CD14-positive monocyte (primary cell): ENCODE measurements at regions not wholly inside any gene's neighbourhood (a gene's known extent, or its start where the extent isn't known, plus 50 kb on each side); places are given as distances from the start of the nearest gene placed in this dataset.

Experiments
- DNase-seq, 3 donors: peaks; one replicate each; pipeline ENCODE4 v3.0.0-alpha.2; 2011 to 2022
- H2AFZ ChIP-seq: 2 replicates; pipeline ENCODE4 v1.6.0; 2012; ENCODE audit warnings: mild to moderate bottlenecking, low read depth, low read length, inconsistent platforms; ENCODE audit not compliant: insufficient read depth, poor library complexity, severe bottlenecking
- H3K27ac ChIP-seq, 2 donors: 1 replicate in 1 of 2; 2 replicates in 1 of 2; pipeline ENCODE4 v1.5.1; 2012 to 2013; ENCODE audit warnings: low read length in 2 of 2, control low read depth in 1 of 2, inconsistent platforms in 1 of 2, low read depth in 1 of 2, mild to moderate bottlenecking in 1 of 2
- H3K27me3 ChIP-seq, 2 donors: one replicate each; pipeline versions ENCODE4 v1.6.0 to v1.6.1; 2011 to 2013; ENCODE audit warnings: low read length in 2 of 2; ENCODE audit not compliant: control insufficient read depth in 2 of 2, insufficient read depth in 2 of 2
- H3K36me3 ChIP-seq, 2 donors: replicated peaks in 1 of 2; 1 replicate in 1 of 2; 2 replicates in 1 of 2; pipeline versions ENCODE4 v1.5.1 to v1.6.1; 2012 to 2013; ENCODE audit warnings: low read length in 2 of 2, control low read depth in 1 of 2, inconsistent platforms in 1 of 2, mild to moderate bottlenecking in 1 of 2; ENCODE audit not compliant: insufficient read depth in 2 of 2, control insufficient read depth in 1 of 2
- H3K4me1 ChIP-seq, 2 donors: 1 replicate in 1 of 2; 2 replicates in 1 of 2; pipeline versions ENCODE4 v1.5.1 to v1.6.1; 2012 to 2013; ENCODE audit warnings: low read length in 2 of 2, control low read depth in 1 of 2, inconsistent platforms in 1 of 2, mild to moderate bottlenecking in 1 of 2, moderate library complexity in 1 of 2; ENCODE audit not compliant: insufficient read depth in 2 of 2, control insufficient read depth in 1 of 2
- H3K4me2 ChIP-seq: replicated peaks from 2 replicates; pipeline ENCODE3; 2012; ENCODE audit warnings: low read length, moderate library complexity, mild to moderate bottlenecking; ENCODE audit not compliant: poor library complexity, severe bottlenecking; ENCODE audit errors: extremely low read depth
- H3K4me3 ChIP-seq, 3 experiments: fragments of 200-600 bp in 1 of 3; sonication (generic) in 1 of 3; replicated peaks in 1 of 3; 1 replicate in 2 of 3; 2 replicates in 1 of 3; pipeline ENCODE4 v1.5.1; 2011 to 2013; ENCODE audit warnings: low read length in 3 of 3, mild to moderate bottlenecking in 3 of 3, control low read depth in 2 of 3, low read depth in 2 of 3, inconsistent platforms in 1 of 3, moderate library complexity in 1 of 3
- H3K79me2 ChIP-seq: 2 replicates; pipeline ENCODE4 v1.6.0; 2012; ENCODE audit warnings: mild to moderate bottlenecking, control low read depth, inconsistent platforms, low read length, moderate library complexity; ENCODE audit not compliant: insufficient read depth
- H3K9ac ChIP-seq: 2 replicates; pipeline ENCODE4 v1.6.0; 2017; ENCODE audit warnings: low read length, mild to moderate bottlenecking; ENCODE audit not compliant: insufficient read depth, poor library complexity, severe bottlenecking
- H3K9me3 ChIP-seq, 2 donors: replicated peaks in 1 of 2; 1 replicate in 1 of 2; 2 replicates in 1 of 2; pipeline versions ENCODE4 v1.5.1 to v1.6.1; 2012 to 2013; ENCODE audit warnings: low read length in 2 of 2, control low read depth in 1 of 2; ENCODE audit not compliant: control insufficient read depth in 1 of 2, insufficient read depth in 1 of 2
- H4K20me1 ChIP-seq: 2 replicates; pipeline ENCODE4 v1.6.0; 2012; ENCODE audit warnings: mild to moderate bottlenecking, low read length, control low read depth, moderate library complexity; ENCODE audit not compliant: insufficient read depth
- H3K27ac Mint-ChIP-seq, 7 donors: one replicate each; pipeline ENCODE4 v1.8.0; 2020; ENCODE audit warnings: mild to moderate bottlenecking in 7 of 7, mixed read lengths in 7 of 7, moderate library complexity in 6 of 7, inconsistent platforms in 2 of 7
- H3K27me3 Mint-ChIP-seq, 3 donors: one replicate each; pipeline ENCODE4 v1.8.0; 2021 to 2022; ENCODE audit warnings: low read depth in 3 of 3, mild to moderate bottlenecking in 3 of 3, mixed read lengths in 3 of 3, moderate library complexity in 3 of 3, inconsistent platforms in 1 of 3
- H3K36me3 Mint-ChIP-seq, 2 donors: one replicate each; pipeline ENCODE4 v1.8.0; 2020; ENCODE audit warnings: mixed read lengths in 2 of 2, inconsistent platforms in 1 of 2, mild to moderate bottlenecking in 1 of 2
- H3K4me1 Mint-ChIP-seq: one replicate; pipeline ENCODE4 v1.8.0; 2020; ENCODE audit warnings: mild to moderate bottlenecking, mixed read lengths
- H3K4me3 Mint-ChIP-seq, 2 donors: one replicate each; pipeline ENCODE4 v1.8.0; 2020; ENCODE audit warnings: mild to moderate bottlenecking in 2 of 2, mixed read lengths in 2 of 2, moderate library complexity in 1 of 2
- H3K9me3 Mint-ChIP-seq, 7 donors: one replicate each; pipeline ENCODE4 v1.8.0; 2020 to 2022; ENCODE audit warnings: mixed read lengths in 7 of 7, mild to moderate bottlenecking in 6 of 7, moderate library complexity in 6 of 7, inconsistent platforms in 2 of 7
- CTCF ChIP-seq: fragments of 200-600 bp; IDR thresholded peaks from one replicate; pipeline ENCODE4 v1.8.0; 2022; ENCODE audit warnings: antibody characterized with exemption, mild to moderate bottlenecking
- WGBS: methylation state at CpG from one replicate; pipeline ENCODE4 v1.1.5; 2013; ENCODE audit warnings: missing lambda C conversion rate; ENCODE audit not compliant: insufficient coverage; 5-methylcytosine and 5-hydroxymethylcytosine counted together
- intact Hi-C, 2 donors: fragments of 100-400 bp; cut with micrococcal nuclease; formaldehyde crosslinking; loops; one replicate each; pipeline versions ENCODE4 v1.15.0 to v1.15.1; 2023

GRCh38 chr20:60974022-60974421 is 278.0 kb upstream of the CDH4 start:
- Histone ChIP-seq H3K4me1 (no peaks in the 10 kb centered on the region), H3K9me3 (peaks cover 4 to 14% of the 10 kb centered on the region in 2 donors), H3K4me2 (no peak overlapping the region), H4K20me1 (no peaks in the 10 kb centered on the region), H3K27ac (no peak overlapping the region), H3K36me3 (no peaks in the 10 kb centered on the region), H3K9ac (no peak overlapping the region), H2AFZ (no peak overlapping the region), H3K79me2 (no peaks in the 10 kb centered on the region), H3K27me3 (no peaks in the 10 kb centered on the region), H3K4me3 (no peak overlapping the region)
- intact Hi-C loops = no loop called here
- H3K4me1 Mint-ChIP-seq = no peaks in the 10 kb centered on the region
- H3K27ac Mint-ChIP-seq = no peak overlapping the region
- peaks cover 0 to 6% (median 5%) of the 10 kb centered on the region in 3 donors for H3K27me3 Mint-ChIP-seq
- TF ChIP-seq CTCF = no peak
- no peaks in the 10 kb centered on the region for H3K36me3 Mint-ChIP-seq
- peaks cover 0 to 8% (median 2%) of the 10 kb centered on the region in 7 donors for H3K9me3 Mint-ChIP-seq
- 93% methylated on average over 8 of the region's 10 CpGs for WGBS
- DNase-seq = no peak
- no peak overlapping the region for H3K4me3 Mint-ChIP-seq

GRCh38 chr20:60974441-60974945 is 277.6 kb upstream of the CDH4 start:
- intact Hi-C loops = no loop called here
- 85% methylated on average over 4 of the region's 9 CpGs for WGBS
- no peaks in the 10 kb centered on the region for H3K36me3 ChIP-seq
- no peak for DNase-seq
- no peak for TF ChIP-seq CTCF
- H3K4me1 ChIP-seq = no peaks in the 10 kb centered on the region
- no peak overlapping the region for H3K27ac ChIP-seq
- H3K36me3 Mint-ChIP-seq = no peaks in the 10 kb centered on the region
- no peak overlapping the region for H3K27ac Mint-ChIP-seq
- no peaks in the 10 kb centered on the region for H3K27me3 ChIP-seq
- no peak overlapping the region for H3K4me3 ChIP-seq
- no peak overlapping the region for H2AFZ ChIP-seq
- H3K79me2 ChIP-seq = no peaks in the 10 kb centered on the region
- no peaks in the 10 kb centered on the region for H4K20me1 ChIP-seq
- no peak overlapping the region for H3K4me2 ChIP-seq
- no peaks in the 10 kb centered on the region for H3K4me1 Mint-ChIP-seq
- H3K27me3 Mint-ChIP-seq = peaks cover 0 to 6% (median 6%) of the 10 kb centered on the region in 3 donors
- peaks cover 8 to 14% of the 10 kb centered on the region in 2 donors for H3K9me3 ChIP-seq
- H3K9ac ChIP-seq = no peak overlapping the region
- H3K4me3 Mint-ChIP-seq = no peak overlapping the region
- H3K9me3 Mint-ChIP-seq = peaks cover 0 to 10% (median 2%) of the 10 kb centered on the region in 7 donors
